Endodermal cell (in vitro differentiated cells): ENCODE measurements at regions not wholly inside any gene's neighbourhood (a gene's known extent, or its start where the extent isn't known, plus 50 kb on each side); places are given as distances from the start of the nearest gene placed in this dataset.

Experiments
- DNase-seq: peaks from one replicate; pipeline ENCODE4 v3.0.0-alpha.2; 2017
- H3K27ac ChIP-seq: 2 replicates; pipeline ENCODE4 v1.5.1; 2013; ENCODE audit warnings: mild to moderate bottlenecking, low read depth, low read length, moderate library complexity
- H3K27me3 ChIP-seq: 2 replicates; pipeline ENCODE4 v1.6.1; 2013; ENCODE audit warnings: mild to moderate bottlenecking, low read length, moderate library complexity; ENCODE audit not compliant: insufficient read depth, control insufficient read depth, poor library complexity, severe bottlenecking
- H3K36me3 ChIP-seq: 2 replicates; pipeline ENCODE4 v1.7.0; 2013; ENCODE audit warnings: mild to moderate bottlenecking, low read length, moderate library complexity; ENCODE audit not compliant: control insufficient read depth, insufficient read depth
- H3K4me1 ChIP-seq: one replicate; pipeline ENCODE4 v1.7.0; 2013; ENCODE audit warnings: low read length; ENCODE audit not compliant: control insufficient read depth, insufficient read depth
- H3K4me3 ChIP-seq: 2 replicates; pipeline ENCODE4 v1.5.1; 2013; ENCODE audit warnings: mild to moderate bottlenecking, low read length, moderate library complexity
- H3K9ac ChIP-seq: 2 replicates; pipeline ENCODE4 v1.6.1; 2013; ENCODE audit warnings: mild to moderate bottlenecking, low read length, moderate library complexity; ENCODE audit not compliant: poor library complexity, severe bottlenecking; ENCODE audit errors: extremely low read depth
- H3K9me3 ChIP-seq: 2 replicates; pipeline ENCODE4 v1.6.1; 2013; ENCODE audit warnings: mild to moderate bottlenecking, low read length, moderate library complexity; ENCODE audit not compliant: control insufficient read depth
- H3K27ac Mint-ChIP-seq: 2 replicates; pipeline ENCODE4 v1.8.0; 2020; ENCODE audit warnings: mixed read lengths
- H3K27me3 Mint-ChIP-seq: 2 replicates; pipeline ENCODE4 v1.8.0; 2021; ENCODE audit warnings: mild to moderate bottlenecking, mixed read lengths; ENCODE audit not compliant: insufficient read depth
- H3K36me3 Mint-ChIP-seq: 2 replicates; pipeline ENCODE4 v1.8.0; 2020; ENCODE audit warnings: low read depth, mixed read lengths
- H3K4me1 Mint-ChIP-seq: 2 replicates; pipeline ENCODE4 v1.8.0; 2020; ENCODE audit warnings: mixed read lengths
- H3K4me3 Mint-ChIP-seq: 2 replicates; pipeline ENCODE4 v1.8.0; 2020; ENCODE audit warnings: mild to moderate bottlenecking, moderate library complexity, mixed read lengths
- H3K9me3 Mint-ChIP-seq: 2 replicates; pipeline ENCODE4 v1.8.0; 2020; ENCODE audit warnings: mild to moderate bottlenecking, mixed read lengths
- WGBS, 2 experiments: methylation state at CpG; one replicate each; pipeline versions ENCODE4 v1.1.5 to v1.1.7; 2013; ENCODE audit warnings: missing lambda C conversion rate in 2 of 2, mixed read lengths in 1 of 2; ENCODE audit not compliant: insufficient coverage in 1 of 2, insufficient read length in 1 of 2; 5-methylcytosine and 5-hydroxymethylcytosine counted together
- TF ChIP-seq, protein P1 (sequence below): fragments of 200-600 bp; sonication (generic); conservative IDR thresholded peaks from 2 replicates; pipeline ENCODE4 v1.5.0; 2021; ENCODE audit warnings: antibody characterized with exemption, mild to moderate bottlenecking

DNA sequence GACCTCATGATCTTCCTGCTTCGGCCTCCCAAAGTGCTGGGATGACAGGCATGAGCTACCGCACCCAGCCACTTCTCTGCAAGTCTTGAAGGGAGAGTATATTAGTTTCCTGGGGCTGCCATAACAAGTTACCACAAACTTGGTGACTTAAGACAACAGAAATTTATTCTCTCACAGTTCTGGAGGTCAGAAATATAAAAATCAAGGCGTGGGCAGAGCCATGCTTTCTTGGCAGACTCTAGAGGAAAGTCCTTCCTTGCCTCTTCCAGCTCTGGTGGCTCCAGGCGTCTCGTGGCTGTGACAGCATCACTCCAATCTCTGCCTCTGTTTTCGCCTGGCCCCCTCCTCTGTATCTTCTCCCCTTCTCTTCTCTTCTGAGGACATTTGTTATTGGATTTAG lies 110.2 kb upstream of the NAV2 start:
- no peak overlapping the region for H3K27ac ChIP-seq
- no peaks in the 10 kb centered on the region for H3K27me3 ChIP-seq
- Mint-ChIP-seq H3K9me3 (peaks cover 8% of the 10 kb centered on the region), H3K4me3 (no peak overlapping the region), H3K36me3 (no peaks in the 10 kb centered on the region), H3K4me1 (no peaks in the 10 kb centered on the region), H3K27ac (no peak overlapping the region), H3K27me3 (peaks cover 4% of the 10 kb centered on the region)
- H3K4me3 ChIP-seq: no peak overlapping the region
- H3K9me3 ChIP-seq: no peaks in the 10 kb centered on the region
- no peaks in the 10 kb centered on the region for H3K36me3 ChIP-seq
- no peaks in the 10 kb centered on the region for H3K4me1 ChIP-seq
- no peak overlapping the region for H3K9ac ChIP-seq
- TF ChIP-seq, protein P1, sequence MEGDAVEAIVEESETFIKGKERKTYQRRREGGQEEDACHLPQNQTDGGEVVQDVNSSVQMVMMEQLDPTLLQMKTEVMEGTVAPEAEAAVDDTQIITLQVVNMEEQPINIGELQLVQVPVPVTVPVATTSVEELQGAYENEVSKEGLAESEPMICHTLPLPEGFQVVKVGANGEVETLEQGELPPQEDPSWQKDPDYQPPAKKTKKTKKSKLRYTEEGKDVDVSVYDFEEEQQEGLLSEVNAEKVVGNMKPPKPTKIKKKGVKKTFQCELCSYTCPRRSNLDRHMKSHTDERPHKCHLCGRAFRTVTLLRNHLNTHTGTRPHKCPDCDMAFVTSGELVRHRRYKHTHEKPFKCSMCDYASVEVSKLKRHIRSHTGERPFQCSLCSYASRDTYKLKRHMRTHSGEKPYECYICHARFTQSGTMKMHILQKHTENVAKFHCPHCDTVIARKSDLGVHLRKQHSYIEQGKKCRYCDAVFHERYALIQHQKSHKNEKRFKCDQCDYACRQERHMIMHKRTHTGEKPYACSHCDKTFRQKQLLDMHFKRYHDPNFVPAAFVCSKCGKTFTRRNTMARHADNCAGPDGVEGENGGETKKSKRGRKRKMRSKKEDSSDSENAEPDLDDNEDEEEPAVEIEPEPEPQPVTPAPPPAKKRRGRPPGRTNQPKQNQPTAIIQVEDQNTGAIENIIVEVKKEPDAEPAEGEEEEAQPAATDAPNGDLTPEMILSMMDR: no peak
- DNase-seq: no peak
- WGBS, 2 experiments: 88 to 93% methylated on average over 6 of the region's 6 CpGs

DNA sequence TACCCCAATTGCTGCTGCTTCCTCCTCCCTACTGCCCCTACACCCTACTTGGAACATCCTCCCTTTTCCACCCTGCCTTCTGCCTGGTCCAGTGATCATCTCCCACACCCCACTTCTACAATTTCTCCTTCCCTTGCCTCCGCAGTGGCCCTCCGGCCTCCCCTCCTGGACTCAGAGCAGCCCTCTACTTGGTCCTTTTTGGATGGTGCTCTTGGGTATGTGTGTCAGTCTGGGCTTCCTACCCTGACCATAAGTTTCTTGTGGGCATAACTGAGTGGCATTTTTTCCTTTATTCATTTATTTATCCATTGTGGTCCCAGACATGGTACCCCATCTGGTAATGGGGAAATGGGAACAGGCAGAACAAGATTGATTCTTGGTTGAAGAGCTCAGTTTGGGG lies 111.4 kb upstream of the NAV2 start:
- H3K27me3 Mint-ChIP-seq: peaks cover 4% of the 10 kb centered on the region
- TF ChIP-seq, protein P1: no peak
- no peaks in the 10 kb centered on the region for H3K4me1 Mint-ChIP-seq
- DNase-seq: no peak
- Histone ChIP-seq H3K27ac (no peak overlapping the region), H3K4me1 (no peaks in the 10 kb centered on the region), H3K4me3 (no peak overlapping the region), H3K9me3 (no peaks in the 10 kb centered on the region), H3K9ac (no peak overlapping the region), H3K27me3 (no peaks in the 10 kb centered on the region), H3K36me3 (no peaks in the 10 kb centered on the region)
- H3K4me3 Mint-ChIP-seq: no peak overlapping the region
- 87% methylated on average over 2 of the region's 2 CpGs; no CpG with 5 or more reads in 1 of the 2 experiments for WGBS, 2 experiments
- H3K9me3 Mint-ChIP-seq: peaks cover 8% of the 10 kb centered on the region
- no peak overlapping the region for H3K27ac Mint-ChIP-seq
- H3K36me3 Mint-ChIP-seq: no peaks in the 10 kb centered on the region

DNA sequence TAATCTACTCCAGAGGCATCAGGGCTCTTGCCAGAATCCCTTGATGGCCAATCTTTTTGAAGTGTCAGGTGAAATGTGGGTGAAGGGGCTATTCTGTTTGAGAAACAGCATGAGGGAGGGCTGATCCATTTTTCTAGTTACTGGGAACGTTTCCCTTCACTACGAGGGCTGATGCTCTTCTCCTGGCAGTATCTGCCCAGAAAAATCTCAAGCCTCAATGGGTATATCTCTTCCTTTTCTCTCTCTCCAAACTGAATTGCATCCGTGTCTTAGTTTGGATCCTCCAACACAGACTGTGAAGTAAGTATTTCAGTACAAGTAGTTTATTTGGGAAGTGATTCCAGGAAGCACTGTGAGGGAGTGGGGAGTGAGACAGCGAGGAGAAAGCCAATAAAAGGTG lies 113.0 kb upstream of the NAV2 start:
- Histone ChIP-seq H3K36me3 (no peaks in the 10 kb centered on the region), H3K27ac (no peak overlapping the region), H3K4me3 (no peak overlapping the region), H3K9ac (no peak overlapping the region), H3K9me3 (no peaks in the 10 kb centered on the region), H3K4me1 (no peaks in the 10 kb centered on the region), H3K27me3 (no peaks in the 10 kb centered on the region)
- H3K27me3 Mint-ChIP-seq: peaks cover 4% of the 10 kb centered on the region
- TF ChIP-seq, protein P1: no peak
- H3K4me1 Mint-ChIP-seq: no peaks in the 10 kb centered on the region
- WGBS, 2 experiments: 80 to 100% methylated on average over 1 to 4 of the region's 4 CpGs
- H3K4me3 Mint-ChIP-seq: no peak overlapping the region
- no peak for DNase-seq
- no peak overlapping the region for H3K27ac Mint-ChIP-seq
- peaks cover 8% of the 10 kb centered on the region for H3K9me3 Mint-ChIP-seq
- H3K36me3 Mint-ChIP-seq: no peaks in the 10 kb centered on the region
